D341Med (cell line): ENCODE measurements at regions not wholly inside any gene's neighbourhood (a gene's known extent, or its start where the extent isn't known, plus 50 kb on each side); places are given as distances from the start of the nearest gene placed in this dataset.

Experiments used
- DNase-seq: peaks from one replicate; pipeline ENCODE4 v3.0.0; 2012; ENCODE audit warnings: low spot score

DNA sequence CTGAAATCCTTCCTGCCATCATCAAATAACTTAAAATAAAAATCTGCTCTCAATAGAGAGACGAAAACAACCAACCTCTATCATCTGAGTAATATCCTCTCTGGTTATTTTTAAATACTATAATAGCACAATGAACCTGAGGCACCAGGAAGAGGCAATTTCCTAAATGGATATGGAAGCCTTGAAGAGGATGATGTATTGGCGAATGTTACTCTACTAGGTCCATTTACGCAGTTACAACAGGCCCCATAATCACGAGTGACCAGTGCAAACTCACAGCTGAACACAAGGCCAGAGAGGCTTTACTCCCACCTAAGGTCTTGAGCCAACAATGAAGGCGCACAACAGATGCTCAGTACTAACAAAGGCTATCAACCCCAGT, 678.8 kb upstream of the NR3C2 start:
- DNase-seq, result no peak

DNA sequence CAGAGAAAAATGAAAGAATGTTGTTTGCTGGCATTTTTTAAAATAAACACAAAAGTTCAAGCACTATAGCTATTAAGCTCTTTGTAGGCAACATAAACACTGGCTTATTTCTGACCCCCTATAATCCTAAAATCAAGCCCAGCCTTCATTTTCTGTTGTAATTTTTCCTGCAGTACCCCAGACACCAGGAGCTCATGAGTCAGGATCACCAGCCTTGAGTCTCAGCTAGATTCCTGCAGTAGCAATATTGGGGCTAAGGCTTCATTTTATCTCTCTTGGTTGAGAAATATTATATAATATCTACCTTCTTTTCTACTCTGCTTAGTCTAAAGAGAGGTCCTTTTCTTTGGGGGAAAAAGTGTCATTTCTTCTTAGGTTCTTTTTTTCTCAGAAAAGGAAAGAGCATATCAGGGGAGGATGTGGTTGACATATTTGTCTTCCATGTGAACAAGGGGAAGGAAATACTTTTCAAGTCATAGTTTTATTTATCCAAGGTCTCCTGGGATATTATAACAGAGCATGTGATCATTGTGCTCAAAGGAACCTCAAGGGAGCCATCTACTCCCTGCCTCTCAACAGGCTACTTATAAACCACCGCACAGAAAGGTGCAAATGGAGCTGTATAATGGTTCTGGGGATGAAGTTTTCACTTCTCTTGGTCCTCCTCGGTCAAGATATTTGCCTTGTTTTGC, 678.3 kb upstream of the NR3C2 start:
- DNase-seq, result no peak

DNA sequence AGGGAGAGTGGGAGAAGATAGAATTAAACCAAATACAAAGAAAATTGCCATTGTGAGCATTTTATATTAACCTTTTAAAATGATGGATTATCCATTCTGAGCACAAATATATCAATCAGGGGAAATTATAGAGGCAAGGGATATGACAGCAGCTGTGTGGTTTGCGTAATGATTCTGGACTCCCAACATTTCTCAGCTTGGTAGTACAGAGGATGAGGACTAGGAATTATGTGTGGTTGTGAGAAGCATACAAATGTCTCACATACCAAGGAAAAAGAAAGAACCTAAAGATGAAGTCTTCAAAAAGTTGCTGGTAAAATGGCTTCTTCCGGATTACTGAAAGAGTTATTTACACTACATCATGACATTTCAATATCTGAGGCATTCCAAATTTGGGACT, 674.6 kb upstream of the NR3C2 start:
- DNase-seq, result no peak

DNA sequence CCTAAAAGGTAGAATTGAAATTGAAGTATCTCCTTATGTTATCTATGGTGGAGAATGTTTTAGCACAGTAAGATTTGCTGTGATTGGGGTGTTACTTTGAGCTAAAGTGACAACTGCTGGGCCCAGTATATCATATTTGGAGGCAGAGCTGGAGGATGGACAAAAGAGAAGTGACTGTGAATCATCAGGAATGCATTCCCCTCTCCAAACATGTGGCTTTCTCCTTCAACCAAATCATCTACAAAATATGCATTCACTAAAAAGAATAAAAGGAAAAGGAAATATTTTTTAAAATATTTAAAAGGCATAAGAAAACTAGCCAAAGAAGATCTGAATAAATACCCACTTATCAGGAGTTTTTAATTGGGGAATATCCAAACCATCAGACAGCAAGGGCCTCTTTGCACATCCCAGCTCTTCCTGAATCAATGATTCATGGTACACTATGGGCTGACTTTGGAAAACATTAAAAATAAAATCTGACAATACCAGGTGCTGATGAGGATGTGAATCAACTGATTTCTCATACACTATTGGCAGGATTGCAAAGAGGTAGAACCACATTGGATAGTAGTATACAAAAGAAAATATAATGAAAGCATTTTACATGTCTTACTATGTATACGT, 671.7 kb upstream of the NR3C2 start:
- no peak for DNase-seq

DNA sequence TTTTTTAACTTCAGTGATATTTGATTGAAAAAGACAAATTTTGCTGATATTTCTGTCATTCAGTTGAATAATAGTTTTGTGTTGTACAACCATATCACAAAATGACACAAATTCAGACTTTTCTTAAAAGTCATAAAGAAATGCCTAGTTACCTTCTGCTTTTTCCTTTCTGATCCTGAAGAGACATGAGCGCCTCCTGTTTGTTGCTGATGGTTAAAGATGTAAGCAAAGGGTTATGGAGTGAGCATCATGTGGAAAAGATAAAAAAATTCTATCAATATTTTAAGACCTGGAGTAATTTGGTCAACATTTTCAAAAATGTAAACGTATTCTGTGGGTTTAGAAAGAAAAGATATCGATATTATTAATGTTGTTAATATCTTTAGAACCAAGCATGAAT, 669.9 kb upstream of the NR3C2 start:
- no peak for DNase-seq

DNA sequence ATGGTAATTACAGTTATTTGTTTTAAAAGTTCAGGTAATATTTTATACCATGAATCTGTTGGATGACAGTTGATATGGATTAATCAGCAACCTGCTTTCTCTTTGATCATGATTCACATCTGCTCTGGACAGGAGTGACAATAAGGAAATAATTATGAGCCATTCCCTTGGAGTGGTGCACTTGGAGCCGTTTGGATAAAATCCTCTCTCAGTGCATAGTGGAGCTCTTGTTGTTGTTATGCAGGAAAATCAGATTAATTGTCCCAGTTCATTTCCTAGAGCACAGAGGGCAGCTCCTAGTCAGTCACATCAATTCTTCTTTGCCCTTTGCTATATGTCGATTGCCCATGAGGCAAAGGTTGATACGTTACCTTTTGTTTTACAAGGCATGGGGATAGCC, 668.3 kb upstream of the NR3C2 start:
- no peak for DNase-seq

DNA sequence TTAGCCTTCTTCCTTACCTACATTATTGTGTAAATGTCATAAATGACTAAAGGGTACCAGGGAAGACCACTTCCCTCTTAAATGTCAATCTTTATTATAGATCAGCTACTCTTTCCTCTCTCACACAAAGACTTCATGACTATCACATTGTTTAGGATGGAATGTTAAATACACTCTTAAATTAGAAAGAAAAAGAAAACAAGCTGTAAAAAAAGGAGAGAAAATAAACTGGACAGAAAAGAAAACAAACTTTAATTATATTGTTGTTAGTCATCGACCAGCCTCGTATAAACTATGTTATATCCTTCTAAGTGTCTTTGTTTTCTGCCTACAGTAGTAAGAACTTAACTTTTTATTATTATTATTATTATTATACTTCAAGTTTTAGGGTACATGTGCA, 666.4 kb upstream of the NR3C2 start:
- no peak for DNase-seq

DNA sequence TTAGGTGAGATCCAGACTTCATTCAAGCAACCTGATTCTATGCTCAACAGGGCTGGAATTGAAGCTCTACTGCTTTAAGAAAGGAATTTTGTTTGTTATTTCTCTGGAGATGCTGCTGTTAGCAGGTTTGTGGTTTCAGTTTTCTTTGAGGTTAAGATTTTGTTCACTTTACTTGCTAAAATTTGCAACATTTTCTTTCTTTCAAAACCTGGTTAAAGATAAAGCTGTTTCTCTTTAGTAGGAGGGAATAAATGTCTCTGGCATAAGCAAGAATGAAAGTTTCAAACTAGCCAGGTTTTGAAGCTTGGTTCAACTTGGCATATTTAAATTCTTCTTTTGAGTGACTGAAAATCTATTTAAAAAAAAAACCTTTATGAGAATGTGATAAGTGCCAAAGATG, 660.6 kb upstream of the NR3C2 start:
- no peak for DNase-seq

DNA sequence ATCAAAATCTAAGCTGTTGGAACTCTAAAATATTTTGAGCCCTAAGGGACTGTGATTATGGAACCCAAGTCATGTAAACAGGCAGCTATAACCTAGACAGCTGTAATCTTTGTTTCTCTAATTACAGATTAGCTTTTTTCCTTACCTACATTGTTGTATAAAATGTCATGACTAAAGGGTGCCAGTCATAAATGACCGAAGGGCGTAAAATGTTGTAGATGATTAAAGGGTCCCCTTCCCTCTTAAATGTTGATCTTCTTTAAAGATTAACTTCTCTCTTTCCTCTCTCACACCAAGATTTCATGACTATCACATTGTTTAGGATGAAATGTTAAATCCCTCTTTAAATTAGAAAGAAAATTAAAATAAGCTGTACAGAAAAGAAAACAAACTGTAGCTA, 659.4 kb upstream of the NR3C2 start:
- no peak for DNase-seq

DNA sequence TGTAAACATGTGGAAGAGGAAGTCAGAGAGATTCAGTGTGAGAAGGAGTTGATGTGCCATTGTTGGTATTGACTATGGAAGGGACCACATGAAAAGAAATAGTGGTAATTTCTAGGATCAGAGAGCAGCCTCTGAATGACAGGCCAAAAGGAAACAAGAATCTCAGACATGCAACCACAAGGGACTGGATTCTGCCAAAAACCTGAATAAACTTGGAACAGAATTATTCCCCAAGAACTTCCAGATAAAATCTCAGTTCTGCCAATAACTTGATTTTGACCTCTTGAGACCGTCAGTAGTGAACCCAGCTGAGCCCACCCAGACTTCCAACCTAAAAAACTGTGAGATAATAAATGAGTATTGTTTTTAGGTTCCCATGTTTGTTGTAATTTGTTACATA, 653.6 kb upstream of the NR3C2 start:
- DNase-seq, result no peak

DNA sequence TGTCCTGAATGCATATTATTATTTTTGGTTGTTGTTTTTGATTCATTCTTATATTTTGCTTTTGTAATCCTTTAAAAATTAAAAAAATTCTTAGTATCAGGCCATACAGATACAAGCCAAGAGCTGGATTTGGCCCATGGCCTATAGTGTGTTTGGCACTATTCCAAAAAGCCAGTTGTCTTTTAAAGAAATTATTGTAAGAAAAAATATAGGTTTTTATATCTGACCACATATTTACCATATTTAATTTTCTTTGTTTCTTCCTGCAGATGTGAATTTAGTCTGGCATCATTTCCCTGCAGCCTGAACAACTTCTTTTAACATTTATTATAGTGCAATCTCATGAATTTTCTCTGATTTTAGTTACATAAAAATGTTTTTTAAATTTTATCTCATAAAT, 652.8 kb upstream of the NR3C2 start:
- DNase-seq, result no peak

DNA sequence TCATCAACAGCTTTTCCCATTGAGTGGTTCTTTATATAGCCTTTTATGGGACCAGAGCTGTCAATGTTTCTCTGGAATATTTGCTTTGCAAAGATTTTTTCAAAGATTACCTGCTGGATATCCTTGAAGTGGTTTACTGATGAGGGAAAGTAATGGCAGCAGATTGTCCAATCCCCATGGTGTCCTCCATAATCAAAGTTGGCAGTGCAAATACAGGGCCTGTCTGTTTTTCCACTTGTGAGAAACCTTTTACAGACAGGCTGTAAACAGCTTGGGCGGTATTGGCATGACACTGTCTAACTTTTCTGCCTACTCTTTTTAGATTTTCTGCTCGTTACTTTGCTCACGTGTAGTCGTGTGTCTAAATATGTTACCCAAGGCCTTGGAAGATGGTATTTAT, 641.9 kb upstream of the NR3C2 start:
- DNase-seq, result no peak

DNA sequence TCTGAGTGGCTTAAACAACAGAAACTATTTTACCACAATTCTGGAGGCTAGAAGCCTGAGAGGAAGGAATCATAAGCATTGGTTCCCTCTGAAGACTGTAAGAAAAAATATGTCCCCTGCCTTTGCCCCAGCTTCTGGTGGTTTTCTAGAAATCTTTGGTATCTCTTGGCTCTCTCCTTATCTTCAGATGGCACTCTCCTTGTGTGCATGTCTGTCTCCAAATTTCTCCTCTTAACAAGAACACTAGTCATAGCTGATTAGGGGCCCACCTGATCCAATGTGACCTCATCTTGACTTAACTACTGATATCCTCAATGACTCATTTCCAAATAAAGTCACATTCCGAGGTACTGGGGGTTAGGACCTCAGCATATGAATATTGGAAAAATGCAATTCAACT, 635.0 kb upstream of the NR3C2 start:
- no peak for DNase-seq

DNA sequence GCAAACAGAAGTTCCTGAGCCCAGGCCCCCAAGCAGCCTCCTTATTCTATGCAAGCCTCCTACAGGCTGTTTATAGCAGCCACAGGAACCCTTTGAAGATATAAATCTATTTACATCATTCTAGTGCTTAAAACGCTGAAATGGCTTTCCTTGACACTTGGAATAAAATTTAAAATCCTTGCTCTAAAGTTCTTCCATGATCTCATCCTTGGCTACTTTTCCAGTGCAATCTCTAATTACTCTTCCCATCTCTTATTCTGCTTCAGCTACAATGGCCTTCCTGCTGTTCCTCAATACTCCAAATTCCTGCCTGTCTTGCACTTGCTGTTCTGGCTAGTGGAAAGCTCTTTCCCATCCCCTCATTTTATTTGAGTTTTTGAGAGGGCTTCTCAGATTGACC, 634.2 kb upstream of the NR3C2 start:
- DNase-seq, result no peak

DNA sequence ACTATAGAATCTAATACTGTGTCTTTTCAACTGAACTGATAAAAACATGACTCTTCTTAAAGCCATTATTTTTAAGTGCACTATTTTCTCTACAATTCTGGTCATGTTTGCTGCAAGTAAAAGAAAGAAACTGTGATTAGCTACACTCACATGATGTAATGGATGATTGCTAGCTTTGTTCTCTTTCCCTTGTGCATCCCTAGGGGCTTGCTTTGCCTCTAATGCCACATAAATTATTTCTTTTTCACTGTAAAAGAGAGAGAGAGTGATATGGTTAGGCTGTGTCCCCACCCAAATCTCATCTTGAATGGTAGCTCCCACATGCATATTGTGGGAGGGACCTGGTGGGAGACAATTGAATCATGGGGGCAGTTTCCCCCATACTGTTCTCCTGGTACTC, 630.2 kb upstream of the NR3C2 start:
- DNase-seq, result no peak

DNA sequence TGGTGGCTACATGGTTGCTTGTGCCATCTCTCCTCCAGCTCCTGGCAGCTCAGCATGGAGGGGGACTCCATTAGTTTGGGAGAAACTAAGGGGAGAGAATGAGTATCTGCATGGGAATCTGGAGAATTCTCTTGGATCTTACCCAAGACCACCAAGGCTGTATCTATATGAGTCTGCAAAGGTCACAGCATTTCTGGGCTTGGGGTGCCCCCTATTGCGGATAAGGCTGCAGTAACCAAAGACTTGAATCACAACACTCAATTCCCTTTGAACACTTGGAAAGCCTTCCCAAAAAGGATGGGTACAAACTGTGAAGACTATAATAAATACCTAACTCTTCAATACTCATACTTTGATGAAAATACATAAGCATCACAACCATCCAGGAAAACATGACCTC, 623.5 kb upstream of the NR3C2 start:
- no peak for DNase-seq

DNA sequence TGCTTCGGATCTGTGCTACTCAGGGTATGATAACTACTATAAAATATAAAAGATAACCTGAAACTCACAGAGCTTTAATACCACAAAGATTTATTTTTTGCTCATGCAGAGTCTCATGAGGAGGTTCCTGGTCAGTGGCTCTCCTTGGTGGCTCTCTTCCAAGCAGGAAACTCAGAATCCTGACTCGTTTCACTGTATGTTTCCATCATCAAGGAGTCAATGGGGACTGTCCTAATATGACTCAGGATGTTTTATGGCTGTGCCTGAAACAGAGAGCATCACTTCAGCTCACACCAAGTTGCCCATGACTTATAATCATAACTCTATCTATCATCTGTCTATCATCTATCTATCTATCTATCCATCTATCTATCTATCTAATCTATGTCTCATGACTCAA, 620.8 kb upstream of the NR3C2 start:
- no peak for DNase-seq

DNA sequence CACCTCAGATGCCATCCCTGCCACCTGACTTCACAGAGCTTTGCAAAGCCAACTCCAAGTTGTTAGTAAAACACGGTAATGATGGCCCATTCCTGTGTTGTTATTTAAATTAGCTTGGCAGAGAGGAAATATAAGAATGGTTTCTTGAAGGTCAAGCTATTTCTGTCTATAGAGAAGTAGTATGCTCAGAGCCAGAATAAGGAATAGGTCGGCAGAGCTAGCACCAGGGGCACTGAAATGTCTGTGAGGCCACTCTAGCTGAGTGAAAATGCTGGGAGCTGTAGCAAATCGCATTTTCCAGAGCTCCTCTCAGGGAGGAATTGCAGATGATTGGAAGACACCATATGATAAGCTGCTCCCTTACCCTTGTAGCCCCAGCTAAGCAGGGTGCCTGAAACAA, 615.4 kb upstream of the NR3C2 start:
- DNase-seq, result no peak

DNA sequence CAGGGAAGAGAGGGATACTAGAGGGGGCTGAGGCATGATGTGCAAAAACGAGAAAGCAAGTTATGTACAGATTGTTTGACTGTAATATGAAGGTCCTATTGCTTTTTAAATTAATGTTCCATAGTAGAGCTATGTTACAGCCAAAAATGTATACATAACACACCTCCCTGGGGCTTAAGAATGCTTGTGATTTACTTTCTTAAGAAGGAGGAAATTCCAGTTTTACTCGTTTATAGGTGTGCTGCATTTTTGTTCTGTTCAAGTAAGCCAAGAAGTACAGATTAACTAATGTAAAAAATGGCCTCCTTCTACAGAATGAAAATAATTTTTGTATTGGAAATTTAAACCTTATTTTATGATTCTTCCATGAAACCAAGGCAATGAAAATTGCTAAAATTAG, 614.4 kb upstream of the NR3C2 start:
- DNase-seq, result no peak

DNA sequence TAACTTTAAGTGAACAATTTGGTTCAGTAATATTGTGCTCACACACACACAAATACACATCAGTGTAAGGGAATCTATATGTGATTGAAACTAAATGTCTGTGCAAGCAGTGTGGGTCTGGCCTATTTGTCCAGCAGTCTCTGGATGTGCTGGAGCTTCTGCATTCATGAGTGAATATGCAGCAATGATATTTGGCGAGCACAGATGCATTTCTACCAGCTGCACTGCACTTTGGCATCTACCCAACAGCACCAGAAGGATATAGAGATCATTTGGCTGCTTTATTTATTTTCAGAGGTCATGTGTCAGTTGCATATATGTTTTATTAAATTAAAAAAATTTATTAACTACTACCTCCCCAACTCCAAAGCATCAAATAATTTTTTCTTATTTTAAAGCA, 613.4 kb upstream of the NR3C2 start:
- DNase-seq, result no peak

DNA sequence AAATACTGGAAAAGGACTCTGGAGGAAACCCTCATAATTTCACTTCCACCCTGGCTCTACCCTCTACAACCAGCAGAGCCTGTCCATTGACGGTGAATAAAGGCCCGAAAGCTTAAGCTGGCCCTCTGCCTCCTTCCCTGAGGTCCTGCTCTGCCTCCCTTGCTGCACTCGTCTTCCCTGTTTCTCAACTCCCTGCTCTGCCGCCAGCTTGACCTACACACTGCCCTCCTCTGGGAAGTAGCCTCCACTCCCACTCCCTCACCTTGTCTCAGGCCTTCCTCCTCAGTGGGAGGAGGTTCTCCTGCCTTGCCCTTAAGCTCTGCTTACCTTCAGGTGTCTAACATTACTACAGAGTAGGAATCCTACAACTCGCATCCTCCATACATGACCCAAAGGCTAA, 608.6 kb upstream of the NR3C2 start:
- no peak for DNase-seq

DNA sequence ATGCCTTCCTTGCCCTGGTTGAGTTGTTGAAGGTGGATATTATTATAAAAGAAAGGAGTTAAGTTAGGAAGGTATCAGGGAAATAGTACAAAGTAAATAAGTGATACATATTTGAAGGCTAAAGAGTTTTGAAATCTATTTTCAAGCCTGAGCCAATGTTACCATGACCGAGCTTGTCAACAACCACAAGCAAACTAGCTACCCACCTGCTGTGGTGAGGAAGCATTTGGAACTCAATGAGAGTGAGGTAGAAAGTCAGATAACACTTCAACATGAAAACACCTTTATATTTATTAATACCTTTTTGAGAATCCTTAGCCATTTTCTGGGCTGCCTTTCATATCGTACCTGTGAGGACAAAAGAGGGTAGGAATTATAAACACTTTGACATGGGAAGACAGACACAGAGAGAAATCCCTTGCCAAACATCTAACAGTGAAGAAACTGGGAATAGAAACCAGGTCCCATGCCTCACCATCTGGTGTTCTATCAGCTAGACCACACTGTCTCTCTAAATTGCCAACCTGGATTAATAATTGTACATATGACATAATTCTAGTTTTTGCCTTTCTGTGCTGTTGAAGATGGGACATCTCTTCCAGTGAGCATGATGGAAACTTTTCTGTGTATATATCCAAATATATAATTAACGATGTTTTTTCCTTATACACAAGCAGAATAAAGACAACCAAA, 606.4 kb upstream of the NR3C2 start:
- no peak for DNase-seq

DNA sequence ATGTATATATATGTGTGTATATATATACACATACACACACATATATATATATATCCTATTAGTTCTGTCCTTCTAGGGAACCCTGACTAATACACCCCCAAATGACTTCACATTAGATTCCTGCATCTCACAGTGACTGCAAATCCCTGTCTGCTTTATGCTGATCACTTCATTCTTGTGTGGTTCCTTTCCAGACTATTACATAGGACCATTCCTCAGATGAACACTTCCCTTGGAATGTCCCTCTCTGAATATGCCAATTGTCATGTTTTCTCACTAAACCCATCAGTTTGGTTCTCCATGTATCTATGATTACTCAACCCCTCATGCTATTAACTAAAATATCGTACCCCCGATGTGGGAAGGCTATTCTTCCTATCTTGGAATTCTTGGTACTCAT, 605.2 kb upstream of the NR3C2 start:
- no peak for DNase-seq

DNA sequence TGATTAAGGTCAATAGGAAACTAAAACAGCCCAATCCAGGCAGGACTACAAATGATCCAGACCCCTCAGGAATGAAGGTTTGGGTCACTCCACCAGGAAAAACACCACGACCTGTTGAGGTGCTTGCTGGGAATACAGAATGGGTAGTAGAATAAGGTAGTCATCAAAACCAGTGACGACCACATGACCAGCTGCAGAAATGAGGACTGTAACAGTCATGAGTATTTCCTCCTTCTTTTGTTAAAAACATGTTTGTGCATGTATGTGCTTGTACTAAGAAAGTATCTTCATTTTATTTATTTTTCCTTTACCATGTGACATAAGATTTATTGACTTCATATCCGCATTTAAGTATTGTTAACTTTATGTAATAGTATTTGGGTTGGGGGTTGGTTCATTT, 603.5 kb upstream of the NR3C2 start:
- DNase-seq, result no peak
